Neural cell (in vitro differentiated cells): ENCODE measurements at regions not wholly inside any gene's neighbourhood (a gene's known extent, or its start where the extent isn't known, plus 50 kb on each side); places are given as distances from the start of the nearest gene placed in this dataset.

Experiments used
- EP300 ChIP-seq: fragments of 450-650 bp; conservative IDR thresholded peaks from 2 replicates; pipeline ENCODE4 v1.6.1; 2014; ENCODE audit warnings: antibody characterized with exemption, mild to moderate bottlenecking, moderate library complexity; ENCODE audit not compliant: poor library complexity, severe bottlenecking
- POLR2AphosphoS5 ChIP-seq: IDR thresholded peaks from 2 replicates; pipeline ENCODE4 v1.6.1; 2012
- RAD21 ChIP-seq: fragments of 450-650 bp; conservative IDR thresholded peaks from 2 replicates; pipeline ENCODE4 v1.6.1; 2014; ENCODE audit warnings: antibody characterized with exemption, mild to moderate bottlenecking, moderate library complexity

- TF ChIP-seq EP300 (no peak), POLR2AphosphoS5 (no peak), RAD21 (no peak)
Observed at GRCh38 chr9:108049026-108049607, 559.5 kb upstream of the KLF4 start.
